ENCODE measurements at regions not wholly inside any gene's neighbourhood (a gene's known extent, or its start where the extent isn't known, plus 50 kb on each side); places are given as distances from the start of the nearest gene placed in this dataset.

- no peaks in the 10 kb centered on the region; a peak in 1 of 4 replicates for H3K9me3 ChIP-seq (ENCODE audit: insufficient read depth in 2 of 2, low read depth in 1 of 2, low read length in 1 of 2)
- 0 out of 2 replicates have a peak overlapping the region, but pooled peaks have one; percentile 28 for H2AK5ac ChIP-seq (ENCODE audit: low read depth, low read length)
- CTCF ChIA-PET (ENCODE audit: partially characterized antibody) = interaction anchor here (0.7 to 0.9 kb wide), 3 partner anchors 8 to 42 kb away, joined by 3 read pairs; no protein-coding TSS in a partner anchor
- no peaks in the 10 kb centered on the region for H3K27me3 ChIP-seq (replicated peaks in 1 of 4; ENCODE audit: control insufficient read depth in 3 of 4, extremely low read depth in 1 of 4, insufficient read depth in 3 of 4, low read length in 3 of 4)
- no peak overlapping the region for H3K18ac ChIP-seq (ENCODE audit: extremely low read depth, low read length)
- H2AFZ ChIP-seq (ENCODE audit: low read length) = no peak overlapping the region
- no peaks in the 10 kb centered on the region for H3K79me1 ChIP-seq (ENCODE audit: low read depth, low read length)
- no peak overlapping the region for H2BK120ac ChIP-seq (replicated peaks; ENCODE audit: low read depth, low read length)
- no peak overlapping the region for H2BK12ac ChIP-seq (ENCODE audit: low read depth, low read length)
- no peak overlapping the region for H4K91ac ChIP-seq (replicated peaks; ENCODE audit: insufficient read length, low read length)
- H3K4me3 ChIP-seq (ENCODE audit: extremely low read depth in 1 of 4, insufficient read depth in 2 of 4, low read depth in 3 of 4, low read length in 4 of 4) = no peak overlapping the region
- H3K79me2 ChIP-seq (ENCODE audit: control insufficient read depth in 1 of 2, insufficient read depth in 2 of 2, low read length in 2 of 2) = no peaks in the 10 kb centered on the region
- WGBS, 2 experiments (ENCODE audit: extremely low coverage in 1 of 2, insufficient coverage in 1 of 2, insufficient read length in 1 of 2, insufficient replicate concordance in 2 of 2, low coverage in 1 of 2, low lambda C conversion rate in 2 of 2, missing lambda C conversion rate in 1 of 2) = 79% methylated on average over 5 of the region's 5 CpGs; no CpG with 5 or more reads in 1 of the 2 experiments
- FAIRE-seq (no peak), DNase-seq (ENCODE audit: low read depth in 1 of 2, low spot score in 2 of 2) (no peak)
- no peak overlapping the region for H3K4ac ChIP-seq (replicated peaks; ENCODE audit: insufficient read length, low read depth, low read length)
- no peak overlapping the region for H2BK5ac ChIP-seq (ENCODE audit: low read depth, low read length)
- H3K56ac ChIP-seq (replicated peaks; ENCODE audit: insufficient read length, low read depth, low read length) = no peak overlapping the region
- no peak overlapping the region for H3K9ac ChIP-seq (replicated peaks in 1 of 4; ENCODE audit: extremely low read depth in 1 of 4, low read depth in 3 of 4, low read length in 3 of 4)
- no peak overlapping the region for H2BK15ac ChIP-seq (ENCODE audit: low read length)
- POLR2A ChIA-PET (ENCODE audit: partially characterized antibody) = no interaction called here
- no peaks in the 10 kb centered on the region for H3K36me3 ChIP-seq (ENCODE audit: control insufficient read depth in 2 of 4, insufficient read depth in 4 of 4, low read length in 3 of 4)
- H3K23me2 ChIP-seq (ENCODE audit: low read depth, low read length) = no peaks in the 10 kb centered on the region
- H3K4me2 ChIP-seq (ENCODE audit: insufficient read depth in 1 of 2, low read depth in 2 of 2, low read length in 2 of 2) = no peak overlapping the region
- H4K5ac ChIP-seq (ENCODE audit: insufficient read length, low read depth, low read length) = no peak overlapping the region
- H3K27ac ChIP-seq (ENCODE audit: low read depth, low read length) = no peak overlapping the region
- H4K20me1 ChIP-seq (replicated peaks in 1 of 2; ENCODE audit: control insufficient read depth in 1 of 2, insufficient read depth in 2 of 2, low read length in 2 of 2) = no peaks in the 10 kb centered on the region
- H3K14ac ChIP-seq (ENCODE audit: insufficient read length) = no peak overlapping the region
- peak overlapping the region; percentile 66; the same call in 1 of the 2 replicates for H4K8ac ChIP-seq (ENCODE audit: extremely low read depth, insufficient read depth, low read length)
- TF ChIP-seq NRF1 (IDR thresholded peaks at IDR 0.05; ENCODE audit: low read depth, low read length) = no peak
- no peak for TF ChIP-seq CREB1 (IDR thresholded peaks at IDR 0.05)
- no peak for TF ChIP-seq EP300 (IDR thresholded peaks at IDR 0.05; ENCODE audit: borderline replicate concordance in 1 of 2, low read depth in 2 of 2, low read length in 2 of 2)
- TF ChIP-seq CHD2 (IDR thresholded peaks at IDR 0.05; ENCODE audit: low read length) = no peak
- H2BK20ac ChIP-seq (ENCODE audit: low read length) = no peak overlapping the region
- H3K23ac ChIP-seq (ENCODE audit: insufficient read length) = no peak overlapping the region
- H3K4me1 ChIP-seq (replicated peaks in 1 of 4; ENCODE audit: control insufficient read depth in 3 of 4, insufficient read depth in 4 of 4, low read length in 3 of 4) = peaks cover 0 to 7% (median 2%) of the 10 kb centered on the region in 4 experiments; a peak in 4 of 7 replicates
These were observed 86.5 kb upstream of the LHX1 start for GRCh38 chr17:36850790-36851189.
